CD4-positive, alpha-beta T cell treated with Interleukin-2 at 100 ng/mL for 4 hours (primary cell): ENCODE measurements at regions not wholly inside any gene's neighbourhood (a gene's known extent, or its start where the extent isn't known, plus 50 kb on each side); places are given as distances from the start of the nearest gene placed in this dataset.
"Not testable (repeated sequence)": the region's sequence is repeated elsewhere in the genome, so short reads cannot be mapped to it uniquely, and the experiment has no call there.

Experiments
- DNase-seq: peaks from one replicate; pipeline ENCODE4 v3.0.0-alpha.2; 2020; ENCODE audit warnings: low spot score

GRCh38 chr2:31736695-31737454 lies 156.1 kb upstream of the SRD5A2 start:
- DNase-seq: no peak

DNA sequence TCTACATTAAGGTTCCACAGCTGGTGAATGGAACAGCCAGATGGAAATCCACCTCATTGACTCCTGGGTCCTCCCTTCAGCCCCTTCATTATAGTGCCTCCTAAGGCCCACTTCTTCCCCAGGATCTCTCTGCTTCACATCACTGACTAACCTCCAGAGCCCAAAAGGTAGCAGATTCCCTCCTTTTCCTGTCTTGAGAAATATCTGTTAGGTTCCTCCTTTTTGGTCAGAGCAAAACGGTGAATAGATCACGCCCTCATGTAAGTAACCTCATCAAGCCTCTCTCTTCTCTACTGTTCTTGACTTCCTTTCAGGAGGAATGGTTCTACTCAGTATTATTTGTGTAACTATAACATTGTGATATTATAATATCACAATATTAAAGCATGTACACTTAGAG lies 155.0 kb upstream of the SRD5A2 start:
- DNase-seq: no peak

GRCh38 chr2:31729442-31730092 lies 148.8 kb upstream of the SRD5A2 start:
- DNase-seq: no peak

DNA sequence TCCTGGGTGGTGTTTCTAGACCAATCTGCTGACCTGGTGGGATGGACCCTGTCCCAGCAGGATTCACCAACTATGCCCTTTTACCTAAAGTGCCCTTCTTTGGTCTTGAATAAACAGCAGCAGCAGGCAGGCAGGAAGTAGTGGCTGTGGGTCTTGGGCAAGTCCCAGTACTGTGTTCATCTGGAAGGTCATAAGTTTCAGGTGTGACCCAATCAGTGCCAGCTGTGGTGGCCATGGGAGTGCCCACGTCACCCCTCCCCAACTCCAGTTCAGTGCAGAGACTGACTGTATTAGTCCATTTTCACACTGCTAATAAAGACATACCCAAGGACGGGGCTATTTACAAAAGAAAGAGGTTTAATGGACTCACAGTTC lies 148.3 kb upstream of the SRD5A2 start:
- no peak for DNase-seq

DNA sequence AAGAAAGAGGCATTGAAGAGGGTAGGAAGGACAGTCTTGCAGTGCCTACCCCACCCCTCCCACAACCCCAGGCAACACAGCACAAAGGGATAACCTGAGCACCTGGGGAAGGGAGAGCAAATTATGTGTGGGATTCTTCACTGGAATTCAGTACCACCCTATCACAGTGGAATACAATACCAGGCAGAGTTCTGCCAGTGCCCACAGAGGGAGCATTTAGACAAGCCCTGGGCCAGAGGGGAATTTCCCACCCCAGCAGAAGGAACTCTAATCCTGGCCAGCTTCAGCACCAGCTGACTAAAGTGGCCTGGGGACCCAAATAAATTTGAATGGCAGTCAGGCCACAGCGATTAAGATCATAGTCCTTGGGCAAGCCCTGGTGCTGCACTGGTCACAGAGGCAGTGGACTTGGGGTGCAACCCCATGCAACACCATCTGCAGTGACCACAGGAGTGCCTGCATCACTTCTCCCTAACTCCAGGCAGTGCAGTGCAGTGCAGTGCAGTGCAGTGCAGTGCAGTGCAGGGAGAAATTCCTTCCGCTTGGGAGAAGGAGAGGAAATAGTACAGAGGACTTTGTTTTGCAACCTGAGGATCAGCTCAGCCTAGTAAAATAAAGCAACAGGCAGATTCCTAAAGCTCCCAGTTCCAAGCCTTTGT lies 147.8 kb upstream of the SRD5A2 start:
- no peak for DNase-seq

GRCh38 chr2:31726457-31726856 lies 145.7 kb upstream of the SRD5A2 start:
- DNase-seq: no peak

DNA sequence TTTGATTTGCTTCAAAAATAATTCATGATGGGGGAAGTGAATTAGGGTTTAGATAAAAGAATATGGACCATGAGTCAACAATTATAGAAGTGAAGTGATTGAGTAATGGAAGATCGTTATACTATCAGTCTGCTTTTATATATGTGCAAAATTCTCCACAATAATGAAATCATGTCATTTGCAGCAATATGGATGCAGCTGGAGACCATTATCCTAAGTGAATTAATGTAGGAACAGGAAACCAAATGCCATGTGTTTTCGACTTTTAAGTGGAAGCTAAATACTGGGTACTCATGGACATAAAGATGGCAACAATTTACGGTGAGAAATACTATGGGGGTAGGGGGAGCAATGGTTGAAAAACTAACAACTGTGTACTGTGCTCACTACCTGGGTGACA lies 144.7 kb upstream of the SRD5A2 start:
- DNase-seq: no peak

DNA sequence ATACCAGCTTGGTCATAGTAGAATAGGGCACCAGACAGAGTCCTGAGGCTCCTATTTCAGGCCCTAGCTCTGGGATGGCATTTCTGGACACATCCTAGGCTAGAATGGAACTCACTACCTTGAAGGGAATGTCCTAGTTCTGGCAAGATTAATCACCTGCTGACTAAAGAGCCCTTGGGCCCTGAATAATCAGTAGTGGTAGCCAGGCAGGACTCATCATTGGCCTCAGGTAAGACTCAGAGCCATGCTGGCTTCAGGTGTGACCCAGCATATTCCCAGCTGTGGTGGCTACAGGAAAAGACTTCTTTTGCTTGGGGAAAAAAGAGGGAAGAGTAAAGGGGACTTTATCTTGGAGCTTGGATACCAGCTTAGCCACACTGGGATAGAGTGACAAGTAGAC lies 131.0 kb upstream of the SRD5A2 start:
- no peak for DNase-seq

GRCh38 chr2:31710121-31710520 lies 129.4 kb upstream of the SRD5A2 start:
- DNase-seq: no peak

DNA sequence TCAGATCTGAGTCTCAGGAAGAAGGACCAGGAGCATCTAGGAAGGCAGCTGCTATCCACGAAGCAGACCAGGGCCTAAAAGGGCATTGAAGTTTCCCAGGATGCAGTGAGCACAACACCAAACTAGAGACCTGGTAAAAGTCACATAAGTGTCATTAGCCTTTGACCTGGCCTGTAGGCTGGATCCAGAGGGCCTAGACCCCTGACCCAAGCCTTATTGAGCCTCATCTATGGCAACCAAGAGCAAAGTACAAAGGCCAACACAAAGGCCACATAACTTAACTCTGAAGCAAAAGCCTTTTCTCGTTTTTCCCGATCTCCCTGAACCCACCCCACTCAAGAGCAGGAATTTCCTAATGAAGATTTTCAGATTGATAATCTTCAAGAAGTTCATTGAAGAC lies 127.3 kb upstream of the SRD5A2 start:
- no peak for DNase-seq

DNA sequence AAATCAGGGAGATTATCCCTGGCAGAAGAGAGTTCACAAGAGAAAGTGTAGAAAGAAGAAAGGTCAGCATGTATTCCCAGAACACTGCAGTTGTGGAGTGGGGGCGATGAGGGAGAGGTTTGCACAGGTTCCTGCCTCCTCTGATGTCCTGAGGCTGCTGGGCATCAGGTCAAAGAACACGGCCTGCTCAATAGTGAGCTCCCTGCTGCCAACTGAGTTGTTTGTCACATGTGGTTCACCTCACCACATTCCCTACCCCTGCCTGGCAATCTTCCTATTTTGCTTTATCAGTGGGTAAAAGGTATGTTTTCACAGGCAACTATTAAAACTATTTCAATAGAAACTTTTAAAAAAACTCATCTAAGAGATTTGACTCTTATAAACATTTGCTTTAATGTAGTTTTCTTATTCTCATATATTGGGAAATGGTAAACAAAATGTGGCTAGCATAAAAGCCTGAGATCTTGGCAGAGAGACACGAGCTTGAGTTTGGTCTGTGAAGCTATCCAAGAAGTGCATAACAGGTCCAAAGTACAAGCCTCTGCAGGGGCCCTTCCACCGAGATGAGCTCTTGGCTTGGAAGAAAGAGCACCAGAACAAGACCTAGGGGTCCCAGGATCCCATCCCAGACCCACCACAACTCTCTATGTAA lies 123.9 kb upstream of the SRD5A2 start:
- no peak for DNase-seq

GRCh38 chr2:31703253-31703652 lies 122.5 kb upstream of the SRD5A2 start:
- no peak for DNase-seq

- DNase-seq: no peak
Measured at GRCh38 chr2:31698722-31699121, 118.0 kb upstream of the SRD5A2 start.

DNA sequence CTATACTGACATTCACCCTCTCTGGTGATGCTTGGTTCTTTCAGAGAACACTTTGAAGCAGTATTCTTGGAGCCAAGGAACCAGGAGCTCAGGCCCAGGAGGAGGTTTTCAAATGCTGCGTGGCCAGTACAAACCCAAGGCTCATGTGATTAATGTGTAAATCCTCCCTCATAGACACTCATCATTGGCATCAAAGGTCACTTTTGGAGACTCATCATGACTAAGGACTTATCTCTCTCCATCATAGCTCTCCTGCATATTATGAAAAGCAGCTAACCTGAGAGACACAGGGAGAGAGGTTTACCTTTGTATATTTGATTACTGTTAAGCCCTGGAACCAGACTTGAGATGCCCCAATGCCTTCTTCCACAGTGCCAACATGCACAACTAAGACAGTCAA lies 115.3 kb upstream of the SRD5A2 start:
- DNase-seq: no peak

- DNase-seq: no peak
Measured at GRCh38 chr2:31694444-31694843, 113.7 kb upstream of the SRD5A2 start.

DNA sequence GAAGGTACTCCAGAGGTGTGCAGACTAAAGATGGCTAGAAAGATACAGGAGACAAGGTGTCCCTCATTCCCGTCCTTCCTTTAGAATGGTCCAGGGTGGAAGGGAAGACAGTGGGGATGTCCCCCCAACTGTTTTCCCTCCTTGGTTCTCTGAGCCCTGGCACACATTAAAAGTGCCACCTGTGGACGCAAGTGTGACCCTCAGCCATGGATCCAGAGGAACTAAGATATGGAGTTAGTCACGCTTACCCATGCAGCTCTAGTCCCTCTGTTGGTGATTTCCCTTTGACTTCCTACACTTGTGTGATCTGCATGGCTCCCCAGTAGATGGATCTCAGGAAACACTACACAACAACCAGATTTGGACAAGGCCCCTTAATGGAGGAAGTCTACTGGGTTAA lies 113.1 kb upstream of the SRD5A2 start:
- no peak for DNase-seq

DNA sequence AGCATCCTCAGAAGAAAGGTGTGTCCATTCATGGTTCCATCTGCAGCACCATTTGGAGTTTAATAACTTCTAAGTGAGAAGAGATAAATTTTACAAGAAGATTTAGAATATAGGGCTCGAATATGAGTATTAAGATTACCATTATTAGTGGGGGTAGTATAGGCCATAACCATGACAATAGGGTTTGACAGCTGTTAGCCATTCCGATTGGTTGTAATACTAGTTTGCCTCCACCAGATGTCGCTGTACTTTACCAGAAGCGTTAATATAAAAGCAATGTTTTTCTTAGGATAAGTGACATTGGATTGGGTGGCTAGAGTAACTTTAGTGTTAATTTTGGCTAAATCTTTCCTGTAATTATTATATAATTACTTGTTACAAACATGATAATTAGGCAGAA lies 107.5 kb upstream of the SRD5A2 start:
- peak; percentile 12 for DNase-seq

DNA sequence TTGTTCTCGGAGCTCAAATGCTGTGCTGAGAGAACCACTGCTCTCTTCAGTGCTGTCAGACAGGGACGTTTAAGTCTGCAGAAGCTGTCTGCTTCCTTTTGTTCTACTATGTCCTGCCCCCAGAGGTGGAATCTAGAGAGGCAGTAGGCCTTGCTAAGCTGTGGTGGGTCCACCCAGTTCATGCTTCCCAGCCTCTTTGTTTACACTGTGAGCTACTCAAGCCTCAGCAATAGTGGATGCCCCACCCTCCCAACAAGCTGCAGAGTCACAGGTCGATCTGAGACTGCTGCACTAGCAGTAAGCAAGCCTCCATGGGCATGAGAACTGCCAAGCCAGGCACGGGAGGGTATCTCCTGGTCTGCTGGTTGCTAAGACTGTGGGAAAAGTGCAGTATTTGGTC lies 102.8 kb upstream of the SRD5A2 start:
- DNase-seq: not testable (repeated sequence)

GRCh38 chr2:31675485-31675901 lies 94.8 kb upstream of the SRD5A2 start:
- no peak for DNase-seq

DNA sequence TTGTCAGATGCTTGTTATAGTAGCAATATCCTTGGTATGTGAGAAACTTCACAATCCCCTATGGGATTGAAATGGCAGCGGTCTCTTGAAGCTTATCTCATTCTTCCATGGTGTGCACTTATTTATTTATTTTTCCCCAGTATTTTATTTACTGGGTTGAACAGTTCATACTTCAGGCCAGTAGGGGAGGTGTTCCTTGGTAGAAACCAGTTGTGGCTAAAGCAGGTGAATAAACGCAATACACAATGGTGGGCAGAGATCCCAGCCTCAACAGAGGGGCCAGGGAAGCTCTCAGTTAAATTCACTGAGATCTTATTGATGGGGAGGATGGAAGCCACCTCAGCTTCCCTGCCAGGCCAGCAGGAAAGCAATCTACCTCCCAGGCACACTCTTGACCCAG lies 93.7 kb upstream of the SRD5A2 start:
- DNase-seq: no peak

DNA sequence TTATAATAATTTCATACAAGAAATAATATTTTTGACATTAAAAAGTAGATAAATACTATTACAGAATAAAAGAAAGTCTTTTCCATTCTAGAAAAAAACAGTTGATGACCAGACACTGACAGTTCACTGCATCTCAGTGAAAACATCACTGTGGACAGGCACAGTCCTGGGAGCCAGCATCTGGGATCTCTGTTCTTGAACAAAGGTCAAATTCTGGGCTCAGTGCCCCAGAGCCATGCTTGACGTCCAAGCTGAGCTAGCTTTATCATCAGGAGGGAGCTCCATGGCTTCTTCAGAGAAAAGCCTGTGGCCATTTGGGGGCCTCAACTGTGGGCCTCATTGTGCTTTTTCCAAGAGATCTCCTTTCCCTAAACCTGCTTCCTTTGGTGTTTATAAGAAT lies 86.1 kb upstream of the SRD5A2 start:
- DNase-seq: no peak

DNA sequence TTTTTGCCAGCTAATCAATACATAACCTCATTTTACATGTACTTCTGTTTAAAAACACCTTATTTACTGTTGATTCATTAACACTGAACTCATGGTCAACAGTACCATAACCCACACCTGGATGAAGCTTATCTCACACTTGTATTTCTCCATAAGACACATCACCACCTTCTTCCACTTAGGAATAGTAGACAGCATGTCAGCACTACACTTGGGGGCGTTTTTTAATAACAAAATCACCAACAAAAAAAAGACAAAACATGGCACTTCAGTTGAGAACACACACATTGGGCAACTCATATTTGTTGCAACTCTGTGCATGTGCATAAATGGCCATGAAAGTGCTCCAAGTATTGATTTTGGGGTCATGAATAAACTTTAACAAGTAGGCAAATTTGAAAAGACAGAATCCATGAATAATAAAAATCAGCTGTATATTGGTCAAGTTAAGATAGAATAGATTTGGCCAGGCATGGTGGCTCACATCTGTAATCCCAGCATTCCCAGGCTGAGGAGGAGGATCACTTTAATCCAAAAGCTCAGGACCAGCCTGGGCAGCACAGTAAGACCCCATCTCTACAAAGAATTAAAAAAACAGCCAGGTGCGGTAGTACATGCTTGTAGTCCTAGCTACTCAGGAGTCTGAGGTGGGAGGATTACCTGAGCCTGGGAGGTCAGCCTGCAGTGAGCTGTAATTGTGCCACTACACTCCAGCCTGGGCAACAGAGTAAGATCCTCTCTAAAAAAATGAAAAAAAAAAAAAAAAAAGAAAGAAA lies 84.4 kb upstream of the SRD5A2 start:
- no peak for DNase-seq
